Right lobe of liver (tissue), 4 donors: ENCODE measurements at regions not wholly inside any gene's neighbourhood (a gene's known extent, or its start where the extent isn't known, plus 50 kb on each side); places are given as distances from the start of the nearest gene placed in this dataset.

Source experiments
- POLR2A ChIP-seq: fragments of 450-650 bp; IDR thresholded peaks from one replicate; pipeline ENCODE4 v1.6.1; 2017; ENCODE audit warnings: antibody characterized with exemption, mild to moderate bottlenecking
- TF ChIP-seq, protein P1 (sequence below), 4 donors: fragments of 200-600 bp in 3 of 4; fragments of 450-650 bp in 1 of 4; IDR thresholded peaks; one replicate each; pipeline versions ENCODE4 v1.5.1 to v1.8.0; 2016 to 2022; ENCODE audit warnings: antibody characterized with exemption in 4 of 4, mild to moderate bottlenecking in 2 of 4
- donor health status: DM: no; HTN: no; CAD: no.
- donor health status: DM: no; HTN: no; CAD: no.
- donor health status: DM: no; HTN: yes; CAD: no.

DNA sequence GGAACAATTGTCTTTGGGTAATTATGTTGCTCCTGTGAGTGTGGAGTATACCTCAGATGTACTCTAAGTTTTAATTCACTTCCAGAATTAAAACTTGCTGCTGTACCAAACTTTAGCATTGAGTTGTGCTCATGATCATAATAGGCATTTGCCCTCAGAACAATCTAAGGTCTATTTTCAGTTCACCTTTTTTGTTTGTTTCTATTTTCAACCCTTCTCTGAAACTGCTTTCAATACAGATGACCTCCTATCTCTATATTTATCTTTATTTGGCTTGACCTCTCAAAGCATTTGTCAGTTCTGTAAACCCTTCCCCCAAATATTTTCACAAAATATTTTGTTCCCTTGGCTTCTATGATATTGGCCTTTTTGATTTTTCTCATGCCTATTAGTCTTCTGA is 873.0 kb downstream of the OLFM4 start:
- TF ChIP-seq, protein P1, sequence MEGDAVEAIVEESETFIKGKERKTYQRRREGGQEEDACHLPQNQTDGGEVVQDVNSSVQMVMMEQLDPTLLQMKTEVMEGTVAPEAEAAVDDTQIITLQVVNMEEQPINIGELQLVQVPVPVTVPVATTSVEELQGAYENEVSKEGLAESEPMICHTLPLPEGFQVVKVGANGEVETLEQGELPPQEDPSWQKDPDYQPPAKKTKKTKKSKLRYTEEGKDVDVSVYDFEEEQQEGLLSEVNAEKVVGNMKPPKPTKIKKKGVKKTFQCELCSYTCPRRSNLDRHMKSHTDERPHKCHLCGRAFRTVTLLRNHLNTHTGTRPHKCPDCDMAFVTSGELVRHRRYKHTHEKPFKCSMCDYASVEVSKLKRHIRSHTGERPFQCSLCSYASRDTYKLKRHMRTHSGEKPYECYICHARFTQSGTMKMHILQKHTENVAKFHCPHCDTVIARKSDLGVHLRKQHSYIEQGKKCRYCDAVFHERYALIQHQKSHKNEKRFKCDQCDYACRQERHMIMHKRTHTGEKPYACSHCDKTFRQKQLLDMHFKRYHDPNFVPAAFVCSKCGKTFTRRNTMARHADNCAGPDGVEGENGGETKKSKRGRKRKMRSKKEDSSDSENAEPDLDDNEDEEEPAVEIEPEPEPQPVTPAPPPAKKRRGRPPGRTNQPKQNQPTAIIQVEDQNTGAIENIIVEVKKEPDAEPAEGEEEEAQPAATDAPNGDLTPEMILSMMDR (IDR thresholded peaks at IDR 0.05), result no peak
- TF ChIP-seq POLR2A, result no peak
